Spleen (tissue), 7 donors: ENCODE measurements at regions not wholly inside any gene's neighbourhood (a gene's known extent, or its start where the extent isn't known, plus 50 kb on each side); places are given as distances from the start of the nearest gene placed in this dataset.

Experiments used
- POLR2A ChIP-seq, 3 donors: fragments of 450-650 bp; IDR thresholded peaks; one replicate each; pipeline ENCODE4 v1.5.1; 2017; ENCODE audit warnings: antibody characterized with exemption in 3 of 3, mild to moderate bottlenecking in 1 of 3
- TF ChIP-seq, protein P1 (sequence below), 11 experiments: fragments of 200-600 bp in 7 of 11; fragments of 450-650 bp in 4 of 11; sonication (generic) in 4 of 11; IDR thresholded peaks in 8 of 11; conservative IDR thresholded peaks in 3 of 11; 1 replicate in 7 of 11; 2 replicates in 4 of 11; pipeline versions ENCODE4 v1.4.0 to v1.8.0; 2016 to 2021; ENCODE audit warnings: antibody characterized with exemption in 11 of 11, inconsistent platforms in 4 of 11, mild to moderate bottlenecking in 1 of 11
- donor health status: DM: no; HTN: no; CAD: no; lungs with moderate emphysema.
- donor health status: DM: no; HTN: no; CAD: no.
- donor health status: DM: no; HTN: no; CAD: no.

GRCh38 chr17:70945386-70945785 is 776.1 kb downstream of the KCNJ2 start:
- no peak for TF ChIP-seq POLR2A (IDR thresholded peaks at IDR 0.05)
- TF ChIP-seq, protein P1, sequence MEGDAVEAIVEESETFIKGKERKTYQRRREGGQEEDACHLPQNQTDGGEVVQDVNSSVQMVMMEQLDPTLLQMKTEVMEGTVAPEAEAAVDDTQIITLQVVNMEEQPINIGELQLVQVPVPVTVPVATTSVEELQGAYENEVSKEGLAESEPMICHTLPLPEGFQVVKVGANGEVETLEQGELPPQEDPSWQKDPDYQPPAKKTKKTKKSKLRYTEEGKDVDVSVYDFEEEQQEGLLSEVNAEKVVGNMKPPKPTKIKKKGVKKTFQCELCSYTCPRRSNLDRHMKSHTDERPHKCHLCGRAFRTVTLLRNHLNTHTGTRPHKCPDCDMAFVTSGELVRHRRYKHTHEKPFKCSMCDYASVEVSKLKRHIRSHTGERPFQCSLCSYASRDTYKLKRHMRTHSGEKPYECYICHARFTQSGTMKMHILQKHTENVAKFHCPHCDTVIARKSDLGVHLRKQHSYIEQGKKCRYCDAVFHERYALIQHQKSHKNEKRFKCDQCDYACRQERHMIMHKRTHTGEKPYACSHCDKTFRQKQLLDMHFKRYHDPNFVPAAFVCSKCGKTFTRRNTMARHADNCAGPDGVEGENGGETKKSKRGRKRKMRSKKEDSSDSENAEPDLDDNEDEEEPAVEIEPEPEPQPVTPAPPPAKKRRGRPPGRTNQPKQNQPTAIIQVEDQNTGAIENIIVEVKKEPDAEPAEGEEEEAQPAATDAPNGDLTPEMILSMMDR (IDR thresholded peaks at IDR 0.05 in 8 of 11, conservative IDR thresholded peaks at IDR 0.05 in 3 of 11): no peak
